Osteoblast (primary cell): ENCODE measurements at regions not wholly inside any gene's neighbourhood (a gene's known extent, or its start where the extent isn't known, plus 50 kb on each side); places are given as distances from the start of the nearest gene placed in this dataset.

Experiments used
- DNase-seq: peaks from one replicate; pipeline ENCODE4 v3.0.0; 2011; ENCODE audit warnings: low spot score, mixed read lengths; ENCODE audit not compliant: insufficient read length; ENCODE audit errors: missing footprints
- H2AFZ ChIP-seq: 2 replicates; pipeline ENCODE4 v1.6.0; 2011; ENCODE audit warnings: mild to moderate bottlenecking, low read length
- H3K27ac ChIP-seq: 2 replicates; pipeline ENCODE4 v1.5.1; 2011; ENCODE audit warnings: mild to moderate bottlenecking, low read depth, low read length, moderate library complexity
- H3K27me3 ChIP-seq: 2 replicates; pipeline ENCODE4 v1.6.0; 2012; ENCODE audit warnings: mild to moderate bottlenecking, control low read depth, inconsistent platforms, low read length, moderate library complexity; ENCODE audit not compliant: insufficient read depth
- H3K36me3 ChIP-seq: 2 replicates; pipeline ENCODE4 v1.5.1; 2011; ENCODE audit warnings: mild to moderate bottlenecking, low read length, control low read depth, moderate library complexity; ENCODE audit not compliant: insufficient read depth
- H3K4me1 ChIP-seq: 2 replicates; pipeline ENCODE4 v1.5.1; 2011; ENCODE audit warnings: mild to moderate bottlenecking, low read length, control low read depth, moderate library complexity; ENCODE audit not compliant: insufficient read depth
- H3K4me2 ChIP-seq: 2 replicates; pipeline ENCODE4 v1.6.0; 2011; ENCODE audit warnings: mild to moderate bottlenecking, low read length; ENCODE audit not compliant: insufficient read depth
- H3K4me3 ChIP-seq: fragments of 200-600 bp; sonication (generic); 3 replicates; pipeline ENCODE4 v1.5.1; 2012; ENCODE audit warnings: mild to moderate bottlenecking, low read length, inconsistent platforms; ENCODE audit not compliant: insufficient read depth
- H3K79me2 ChIP-seq: 2 replicates; pipeline ENCODE4 v1.6.0; 2012; ENCODE audit warnings: mild to moderate bottlenecking, low read length, control low read depth, inconsistent platforms; ENCODE audit not compliant: insufficient read depth
- H3K9me3 ChIP-seq: 2 replicates; pipeline ENCODE4 v1.5.1; 2011; ENCODE audit warnings: low read depth, low read length, control low read depth
- H4K20me1 ChIP-seq: 2 replicates; pipeline ENCODE4 v1.6.0; 2012; ENCODE audit warnings: mild to moderate bottlenecking, low read length, control low read depth; ENCODE audit not compliant: insufficient read depth
- CTCF ChIP-seq: IDR thresholded peaks from 2 replicates; pipeline ENCODE4 v1.5.1; 2011; ENCODE audit warnings: mild to moderate bottlenecking, low read depth, low read length, moderate library complexity; ENCODE audit errors: extremely low read depth

- Histone ChIP-seq H2AFZ (no peak overlapping the region), H3K4me3 (no peak overlapping the region), H3K9me3 (no peaks in the 10 kb centered on the region), H3K27ac (no peak overlapping the region), H4K20me1 (no peaks in the 10 kb centered on the region), H3K36me3 (no peaks in the 10 kb centered on the region), H3K79me2 (no peaks in the 10 kb centered on the region), H3K4me2 (no peak overlapping the region), H3K4me1 (peaks cover 6% of the 10 kb centered on the region), H3K27me3 (no peaks in the 10 kb centered on the region)
- TF ChIP-seq CTCF = no peak
- no peak for DNase-seq
These were observed 202.2 kb downstream of the PTBP2 start for GRCh38 chr1:96923753-96924152.

DNA sequence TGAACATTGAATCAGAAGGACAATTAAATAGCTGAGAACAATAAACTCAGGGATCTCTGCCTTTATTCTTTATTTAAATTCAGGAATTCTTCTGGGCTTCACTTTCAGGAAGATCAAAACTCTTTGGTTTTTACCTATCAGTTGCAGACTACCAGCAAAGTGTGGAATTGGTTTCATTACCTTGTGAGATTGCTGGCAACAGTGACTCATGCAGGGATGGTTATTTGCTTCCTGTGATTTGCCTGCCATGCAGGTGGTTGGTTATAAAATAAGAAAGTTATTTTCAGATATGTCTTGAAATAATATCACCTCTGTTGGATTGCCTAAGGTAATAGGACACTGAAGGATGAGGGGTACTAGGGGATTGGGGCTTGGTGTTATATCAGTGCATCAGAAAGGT is 204.6 kb downstream of the PTBP2 start:
- no peak for DNase-seq
- H2AFZ ChIP-seq = no peak overlapping the region
- H3K4me3 ChIP-seq = no peak overlapping the region
- H4K20me1 ChIP-seq = no peaks in the 10 kb centered on the region
- no peaks in the 10 kb centered on the region for H3K9me3 ChIP-seq
- H3K27me3 ChIP-seq = no peaks in the 10 kb centered on the region
- peaks cover 3% of the 10 kb centered on the region for H3K4me1 ChIP-seq
- no peak for TF ChIP-seq CTCF
- H3K4me2 ChIP-seq = no peak overlapping the region
- no peak overlapping the region for H3K27ac ChIP-seq
- no peaks in the 10 kb centered on the region for H3K36me3 ChIP-seq
- no peaks in the 10 kb centered on the region for H3K79me2 ChIP-seq

GRCh38 chr1:96927125-96927524 is 205.5 kb downstream of the PTBP2 start:
- Histone ChIP-seq H3K36me3 (no peaks in the 10 kb centered on the region), H3K79me2 (no peaks in the 10 kb centered on the region), H3K4me1 (peaks cover 3% of the 10 kb centered on the region), H4K20me1 (no peaks in the 10 kb centered on the region), H3K27ac (peak overlapping the region; percentile 33), H3K4me3 (no peak overlapping the region), H2AFZ (peak overlapping the region; percentile 36), H3K4me2 (no peak overlapping the region), H3K9me3 (no peaks in the 10 kb centered on the region), H3K27me3 (no peaks in the 10 kb centered on the region)
- DNase-seq = peak; percentile 17
- TF ChIP-seq CTCF = no peak

- DNase-seq = no peak
- H3K4me1 ChIP-seq = peaks cover 3% of the 10 kb centered on the region
These were observed 209.6 kb downstream of the PTBP2 start for GRCh38 chr1:96931136-96931535.

More at GRCh38 chr1:96931136-96931535, 209.6 kb downstream of the PTBP2 start:
- Histone ChIP-seq H2AFZ (no peak overlapping the region), H3K9me3 (no peaks in the 10 kb centered on the region), H3K4me2 (no peak overlapping the region), H4K20me1 (no peaks in the 10 kb centered on the region), H3K79me2 (no peaks in the 10 kb centered on the region), H3K36me3 (no peaks in the 10 kb centered on the region), H3K27ac (no peak overlapping the region), H3K4me3 (no peak overlapping the region), H3K27me3 (no peaks in the 10 kb centered on the region)
- TF ChIP-seq CTCF = no peak
